Esophagus (tissue), 2 donors: ENCODE measurements at regions not wholly inside any gene's neighbourhood (a gene's known extent, or its start where the extent isn't known, plus 50 kb on each side); places are given as distances from the start of the nearest gene placed in this dataset.

Experiments
- H3K27ac ChIP-seq, 2 donors: one replicate each; pipeline ENCODE4 v1.5.1; 2013; ENCODE audit warnings: low read depth in 2 of 2, mild to moderate bottlenecking in 2 of 2, inconsistent platforms in 1 of 2, low read length in 1 of 2, moderate library complexity in 1 of 2
- H3K27me3 ChIP-seq, 2 donors: one replicate each; pipeline ENCODE4 v1.6.1; 2013; ENCODE audit warnings: low read length in 2 of 2, control low read depth in 1 of 2, mild to moderate bottlenecking in 1 of 2; ENCODE audit not compliant: insufficient read depth in 2 of 2, control insufficient read depth in 1 of 2
- H3K36me3 ChIP-seq, 2 donors: one replicate each; pipeline ENCODE4 v1.6.1; 2013; ENCODE audit warnings: low read length in 1 of 2; ENCODE audit not compliant: control insufficient read depth in 2 of 2, insufficient read depth in 2 of 2
- H3K4me1 ChIP-seq, 2 donors: one replicate each; pipeline ENCODE4 v1.6.1; 2013; ENCODE audit warnings: low read length in 1 of 2; ENCODE audit not compliant: control insufficient read depth in 2 of 2, insufficient read depth in 2 of 2
- H3K4me3 ChIP-seq, 2 donors: one replicate each; pipeline ENCODE4 v1.5.1; 2013; ENCODE audit warnings: low read length in 2 of 2, mild to moderate bottlenecking in 2 of 2, low read depth in 1 of 2, moderate library complexity in 1 of 2
- H3K9me3 ChIP-seq, 2 donors: one replicate each; pipeline ENCODE4 v1.6.1; 2013; ENCODE audit warnings: mild to moderate bottlenecking in 2 of 2, low read depth in 1 of 2, low read length in 1 of 2, moderate library complexity in 1 of 2; ENCODE audit not compliant: control insufficient read depth in 2 of 2, insufficient read depth in 1 of 2
- WGBS, 2 donors: extraction: QIAGEN DNeasy Blood & Tissue Kit; methylation state at CpG; one replicate each; pipeline ENCODE4 v1.1.7; 2013; 5-methylcytosine and 5-hydroxymethylcytosine counted together
- donor health status: healthy with polysubstance abuse.
- donor health status: Bipolar disorder and iron deficiency.

- 74 to 79% methylated on average over 3 of the region's 3 CpGs for WGBS, 2 donors
- no peak overlapping the region for H3K4me3 ChIP-seq
Observed at GRCh38 chr5:155983954-155984353, 343.0 kb upstream of the SGCD start.

DNA sequence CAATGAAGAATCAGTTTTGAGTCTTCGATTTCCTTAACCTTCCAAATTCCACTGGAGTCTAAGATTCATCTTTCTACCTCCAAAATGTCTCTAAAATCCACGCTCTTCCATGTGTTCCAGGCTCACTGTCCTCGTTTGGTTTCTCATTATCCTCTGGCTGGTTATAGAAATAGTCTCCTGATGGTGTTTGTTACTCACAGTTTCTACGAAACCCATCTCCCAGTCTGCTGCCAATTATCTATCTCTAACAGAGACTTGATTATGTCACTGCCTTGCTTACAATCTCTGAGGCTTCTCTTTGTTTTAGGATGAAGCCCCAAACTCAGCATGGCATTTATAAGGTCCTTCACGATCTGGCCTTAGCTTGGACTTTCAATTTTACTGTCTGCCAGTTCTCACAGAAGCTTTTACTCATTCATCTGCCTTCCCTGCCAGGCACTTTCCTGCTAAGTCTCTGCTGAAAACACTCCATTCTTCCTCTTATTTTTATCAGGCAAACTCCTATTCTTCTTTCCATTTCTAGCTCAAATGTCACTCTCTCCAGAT, 339.6 kb upstream of the SGCD start:
- Histone ChIP-seq H3K27me3 (no peaks in the 10 kb centered on the region), H3K9me3 (no peaks in the 10 kb centered on the region), H3K4me1 (no peaks in the 10 kb centered on the region), H3K27ac (no peak overlapping the region), H3K36me3 (no peaks in the 10 kb centered on the region), H3K4me3 (no peak overlapping the region)
- WGBS, 2 donors = 58 to 63% methylated on average over 5 of the region's 5 CpGs

More at GRCh38 chr5:155983954-155984353, 343.0 kb upstream of the SGCD start:
- Histone ChIP-seq H3K27ac (no peak overlapping the region), H3K4me1 (no peaks in the 10 kb centered on the region), H3K36me3 (no peaks in the 10 kb centered on the region), H3K27me3 (no peaks in the 10 kb centered on the region), H3K9me3 (no peaks in the 10 kb centered on the region)

GRCh38 chr5:155989879-155990278, 337.1 kb upstream of the SGCD start:
- no peaks in the 10 kb centered on the region for H3K9me3 ChIP-seq
- H3K4me1 ChIP-seq = no peaks in the 10 kb centered on the region
- WGBS, 2 donors = 73 to 77% methylated on average over 1 of the region's 1 CpG
- H3K27ac ChIP-seq = no peak overlapping the region
- no peak overlapping the region for H3K4me3 ChIP-seq
- H3K27me3 ChIP-seq = no peaks in the 10 kb centered on the region
- H3K36me3 ChIP-seq = no peaks in the 10 kb centered on the region

GRCh38 chr5:155996123-155996522, 330.8 kb upstream of the SGCD start:
- Histone ChIP-seq H3K36me3 (no peaks in the 10 kb centered on the region), H3K27me3 (no peaks in the 10 kb centered on the region), H3K27ac (no peak overlapping the region), H3K9me3 (no peaks in the 10 kb centered on the region), H3K4me3 (no peak overlapping the region), H3K4me1 (no peaks in the 10 kb centered on the region)
- 90 to 93% methylated on average over 5 of the region's 5 CpGs for WGBS, 2 donors

DNA sequence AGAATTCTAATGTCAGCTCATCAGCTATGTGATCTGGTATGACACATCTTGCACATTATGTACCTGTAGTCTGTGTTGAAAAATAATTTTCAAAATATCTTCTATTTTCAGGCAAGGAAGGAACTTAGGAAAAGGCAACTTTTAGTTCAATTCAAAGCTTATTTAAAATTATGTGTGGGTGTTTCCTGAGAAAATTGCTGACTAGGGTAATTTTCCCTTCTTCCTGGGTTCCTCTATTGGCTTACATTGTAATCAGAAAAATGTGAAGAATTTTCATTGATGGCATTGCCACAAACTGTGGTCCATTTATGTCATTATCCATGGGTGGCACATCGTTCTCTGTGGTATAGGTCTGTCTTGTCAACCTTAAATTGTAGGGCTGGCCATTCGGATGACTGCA, 328.7 kb upstream of the SGCD start:
- 77 to 84% methylated on average over 2 of the region's 2 CpGs for WGBS, 2 donors
- Histone ChIP-seq H3K4me3 (no peak overlapping the region), H3K27ac (no peak overlapping the region), H3K9me3 (no peaks in the 10 kb centered on the region), H3K36me3 (no peaks in the 10 kb centered on the region), H3K27me3 (no peaks in the 10 kb centered on the region), H3K4me1 (no peaks in the 10 kb centered on the region)

- 77 to 87% methylated on average over 1 of the region's 1 CpG for WGBS, 2 donors
- Histone ChIP-seq H3K27me3 (no peaks in the 10 kb centered on the region), H3K4me3 (no peak overlapping the region), H3K36me3 (no peaks in the 10 kb centered on the region), H3K4me1 (no peaks in the 10 kb centered on the region), H3K9me3 (no peaks in the 10 kb centered on the region), H3K27ac (no peak overlapping the region)
Observed at GRCh38 chr5:156000115-156000514, 326.8 kb upstream of the SGCD start.

DNA sequence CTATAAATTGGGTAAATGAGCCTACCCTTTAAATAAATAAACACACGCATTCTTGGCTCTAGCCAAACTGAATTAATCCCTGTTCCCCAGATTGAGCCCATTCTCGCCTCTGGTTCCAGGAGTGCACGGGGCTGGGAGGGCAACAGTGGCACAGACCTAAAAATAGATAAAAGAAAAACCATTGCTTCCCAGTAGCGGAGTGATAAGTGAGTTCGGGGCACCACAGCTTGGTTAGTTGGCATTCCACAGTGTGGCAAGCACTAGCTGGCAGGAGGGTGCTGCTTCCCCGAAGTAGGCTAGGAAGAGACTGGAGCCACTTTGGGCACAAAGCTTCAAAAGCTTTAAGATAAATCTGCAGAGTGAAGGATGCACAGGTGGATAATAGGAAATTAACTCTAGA, 322.2 kb upstream of the SGCD start:
- H3K27ac ChIP-seq = no peak overlapping the region
- 64 to 70% methylated on average over 6 of the region's 6 CpGs for WGBS, 2 donors
- H3K4me1 ChIP-seq = no peaks in the 10 kb centered on the region
- H3K4me3 ChIP-seq = no peak overlapping the region
- no peaks in the 10 kb centered on the region for H3K36me3 ChIP-seq
- H3K9me3 ChIP-seq = no peaks in the 10 kb centered on the region
- no peaks in the 10 kb centered on the region for H3K27me3 ChIP-seq

DNA sequence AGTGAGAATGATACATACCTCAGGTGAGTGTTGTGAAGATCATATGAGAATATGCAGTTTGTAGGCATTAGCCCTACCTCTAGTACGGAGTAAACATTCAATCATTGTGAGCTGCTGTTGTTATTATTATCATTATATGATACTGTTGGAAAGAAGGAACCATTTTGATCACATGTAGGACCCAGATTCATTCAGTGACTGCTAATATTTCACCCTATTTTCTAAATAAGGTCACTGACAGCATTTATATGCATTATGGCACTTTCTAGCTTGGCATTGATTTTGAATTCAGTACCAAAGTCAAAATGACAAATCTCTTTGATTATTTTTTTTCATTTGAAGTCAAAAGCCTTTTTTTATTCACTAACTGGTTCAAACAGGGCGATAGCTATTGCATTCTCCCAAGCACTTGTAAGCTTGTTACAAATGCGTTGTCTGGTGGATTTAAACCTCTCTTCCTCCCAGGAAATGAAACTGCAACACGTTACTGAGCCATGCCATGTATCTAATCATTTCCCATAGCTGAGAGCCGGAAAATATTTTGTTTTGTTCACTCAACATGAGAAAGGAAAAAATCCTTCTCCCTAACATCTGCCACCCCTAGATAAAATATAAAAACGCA, 320.8 kb upstream of the SGCD start:
- Histone ChIP-seq H3K27me3 (no peaks in the 10 kb centered on the region), H3K27ac (no peak overlapping the region), H3K9me3 (no peaks in the 10 kb centered on the region), H3K4me3 (no peak overlapping the region), H3K36me3 (no peaks in the 10 kb centered on the region), H3K4me1 (no peaks in the 10 kb centered on the region)
- WGBS, 2 donors = 76 to 78% methylated on average over 6 of the region's 6 CpGs

GRCh38 chr5:156008844-156009243, 318.1 kb upstream of the SGCD start:
- H3K27ac ChIP-seq = no peak overlapping the region
- H3K27me3 ChIP-seq = no peaks in the 10 kb centered on the region
- H3K4me3 ChIP-seq = no peak overlapping the region
- H3K4me1 ChIP-seq = no peaks in the 10 kb centered on the region
- WGBS, 2 donors = 71 to 88% methylated on average over 1 of the region's 1 CpG
- H3K36me3 ChIP-seq = no peaks in the 10 kb centered on the region
- no peaks in the 10 kb centered on the region for H3K9me3 ChIP-seq

GRCh38 chr5:156009583-156009982, 317.4 kb upstream of the SGCD start:
- Histone ChIP-seq H3K36me3 (no peaks in the 10 kb centered on the region), H3K4me1 (no peaks in the 10 kb centered on the region), H3K27ac (no peak overlapping the region), H3K27me3 (no peaks in the 10 kb centered on the region), H3K4me3 (no peak overlapping the region), H3K9me3 (no peaks in the 10 kb centered on the region)
- 75 to 76% methylated on average over 5 of the region's 5 CpGs for WGBS, 2 donors
